ENCODE measurements at regions not wholly inside any gene's neighbourhood (a gene's known extent, or its start where the extent isn't known, plus 50 kb on each side); places are given as distances from the start of the nearest gene placed in this dataset.

DNA sequence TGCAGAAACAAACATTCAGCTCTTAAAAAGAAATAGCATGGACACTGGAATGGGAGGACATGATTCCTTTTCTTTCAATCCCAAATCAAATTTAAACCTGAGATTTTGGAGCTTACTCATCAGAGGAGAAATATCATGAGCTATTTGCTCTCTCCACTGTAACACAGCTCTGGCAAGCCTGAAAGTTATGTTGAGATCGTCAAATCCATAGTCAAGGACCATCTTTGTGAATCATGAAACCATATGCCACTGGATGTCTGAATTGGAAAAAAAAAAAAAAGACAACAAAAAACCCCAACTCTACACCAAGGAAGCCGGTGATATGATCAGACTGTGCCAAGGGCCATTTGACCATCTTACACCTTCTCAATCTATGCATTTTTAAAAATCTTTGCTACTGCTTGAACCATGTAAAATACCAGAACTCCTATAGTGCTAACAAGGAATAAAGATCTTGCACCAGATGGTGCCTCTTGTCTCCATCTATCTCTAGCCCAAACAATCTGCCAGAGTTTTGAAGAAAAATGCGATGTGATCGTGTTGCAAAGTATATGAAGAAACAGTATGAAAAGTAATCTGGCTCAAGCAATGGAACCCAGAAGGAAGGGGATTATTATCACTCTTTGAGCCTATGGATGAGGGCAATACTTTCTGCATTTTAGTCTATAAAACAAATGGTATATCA is 138.1 kb upstream of the MEF2C start:
- TF ChIP-seq, protein P1, sequence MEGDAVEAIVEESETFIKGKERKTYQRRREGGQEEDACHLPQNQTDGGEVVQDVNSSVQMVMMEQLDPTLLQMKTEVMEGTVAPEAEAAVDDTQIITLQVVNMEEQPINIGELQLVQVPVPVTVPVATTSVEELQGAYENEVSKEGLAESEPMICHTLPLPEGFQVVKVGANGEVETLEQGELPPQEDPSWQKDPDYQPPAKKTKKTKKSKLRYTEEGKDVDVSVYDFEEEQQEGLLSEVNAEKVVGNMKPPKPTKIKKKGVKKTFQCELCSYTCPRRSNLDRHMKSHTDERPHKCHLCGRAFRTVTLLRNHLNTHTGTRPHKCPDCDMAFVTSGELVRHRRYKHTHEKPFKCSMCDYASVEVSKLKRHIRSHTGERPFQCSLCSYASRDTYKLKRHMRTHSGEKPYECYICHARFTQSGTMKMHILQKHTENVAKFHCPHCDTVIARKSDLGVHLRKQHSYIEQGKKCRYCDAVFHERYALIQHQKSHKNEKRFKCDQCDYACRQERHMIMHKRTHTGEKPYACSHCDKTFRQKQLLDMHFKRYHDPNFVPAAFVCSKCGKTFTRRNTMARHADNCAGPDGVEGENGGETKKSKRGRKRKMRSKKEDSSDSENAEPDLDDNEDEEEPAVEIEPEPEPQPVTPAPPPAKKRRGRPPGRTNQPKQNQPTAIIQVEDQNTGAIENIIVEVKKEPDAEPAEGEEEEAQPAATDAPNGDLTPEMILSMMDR (conservative IDR thresholded peaks at IDR 0.05; ENCODE audit: low read length), result no peak
- TF ChIP-seq EZH2phosphoT487 (IDR thresholded peaks at IDR 0.05; ENCODE audit: borderline replicate concordance, low read depth, low read length), result no peak

Data from OCI-LY7 (cell line).